Suppressor macrophage (primary cell): ENCODE measurements at regions not wholly inside any gene's neighbourhood (a gene's known extent, or its start where the extent isn't known, plus 50 kb on each side); places are given as distances from the start of the nearest gene placed in this dataset.
"Not testable (repeated sequence)": the region's sequence is repeated elsewhere in the genome, so short reads cannot be mapped to it uniquely, and the experiment has no call there.

Experiments
- DNase-seq, 4 experiments: peaks; one replicate each; pipeline ENCODE4 v3.0.0-alpha.2; 2020 to 2022

- DNase-seq: no peak
Measured at GRCh38 chr13:104683789-104684188, 1617.6 kb upstream of the SLC10A2 start.

GRCh38 chr13:104678161-104678560, 1611.9 kb upstream of the SLC10A2 start:
- DNase-seq: no peak

GRCh38 chr13:104671901-104672300, 1605.7 kb upstream of the SLC10A2 start:
- DNase-seq: no peak

- DNase-seq: no peak
Measured at GRCh38 chr13:104657196-104657595, 1591.0 kb upstream of the SLC10A2 start.

- DNase-seq: no peak
Measured at GRCh38 chr13:104650431-104650830, 1584.2 kb upstream of the SLC10A2 start.

GRCh38 chr13:104648291-104648690, 1582.1 kb upstream of the SLC10A2 start:
- DNase-seq: no peak

- DNase-seq: no peak
Measured at GRCh38 chr13:104645786-104646185, 1579.6 kb upstream of the SLC10A2 start.

- DNase-seq: no peak
Measured at GRCh38 chr13:104641309-104641708, 1575.1 kb upstream of the SLC10A2 start.

- DNase-seq: no peak
Measured at GRCh38 chr13:104635879-104636278, 1569.7 kb upstream of the SLC10A2 start.

GRCh38 chr13:104634016-104634415, 1567.8 kb upstream of the SLC10A2 start:
- DNase-seq: no peak

- DNase-seq: no peak
Measured at GRCh38 chr13:104632736-104633135, 1566.5 kb upstream of the SLC10A2 start.

- DNase-seq: no peak
Measured at GRCh38 chr13:104625201-104625600, 1559.0 kb upstream of the SLC10A2 start.

GRCh38 chr13:104616990-104617389, 1550.8 kb upstream of the SLC10A2 start:
- no peak for DNase-seq

- DNase-seq: no peak
Measured at GRCh38 chr13:104614361-104615145, 1548.3 kb upstream of the SLC10A2 start.

GRCh38 chr13:104608331-104608730, 1542.1 kb upstream of the SLC10A2 start:
- DNase-seq: no peak

- not testable (repeated sequence) for DNase-seq
Measured at GRCh38 chr13:104605435-104605834, 1539.2 kb upstream of the SLC10A2 start.

- no peak for DNase-seq
Measured at GRCh38 chr13:104597546-104598180, 1531.4 kb upstream of the SLC10A2 start.

- DNase-seq: no peak
Measured at GRCh38 chr13:104595511-104595910, 1529.3 kb upstream of the SLC10A2 start.

- DNase-seq: no peak
Measured at GRCh38 chr13:104594806-104595205, 1528.6 kb upstream of the SLC10A2 start.

- no peak for DNase-seq
Measured at GRCh38 chr13:104593693-104594092, 1527.5 kb upstream of the SLC10A2 start.

GRCh38 chr13:104593251-104593576, 1527.0 kb upstream of the SLC10A2 start:
- no peak for DNase-seq

- DNase-seq: no peak
Measured at GRCh38 chr13:104592545-104593250, 1526.5 kb upstream of the SLC10A2 start.

- DNase-seq: no peak
Measured at GRCh38 chr13:104592127-104592526, 1525.9 kb upstream of the SLC10A2 start.
